Amygdala (tissue), 56 donors: ENCODE measurements at regions not wholly inside any gene's neighbourhood (a gene's known extent, or its start where the extent isn't known, plus 50 kb on each side); places are given as distances from the start of the nearest gene placed in this dataset.
A peak's percentile ranks its signal among the peaks of the same experiment; 100 is the strongest.
"Not testable (repeated sequence)": the region's sequence is repeated elsewhere in the genome, so short reads cannot be mapped to it uniquely, and the experiment has no call there.

Experiments
- DNase-seq, 56 donors: peaks; one replicate each; lab custom pipeline; 2025; lab: John Stamatoyannopoulos, UW

- no peak for DNase-seq
These were observed 146.9 kb upstream of the KRR1 start for GRCh38 chr12:75658286-75658685.

GRCh38 chr12:75657831-75658230 lies 146.4 kb upstream of the KRR1 start:
- DNase-seq = no peak

GRCh38 chr12:75657354-75657753 lies 145.9 kb upstream of the KRR1 start:
- DNase-seq = not testable (repeated sequence)

GRCh38 chr12:75656648-75657047 lies 145.2 kb upstream of the KRR1 start:
- no peak for DNase-seq

GRCh38 chr12:75656210-75656609 lies 144.8 kb upstream of the KRR1 start:
- no peak for DNase-seq

- DNase-seq = no peak
These were observed 144.0 kb upstream of the KRR1 start for GRCh38 chr12:75655315-75655806.

GRCh38 chr12:75651342-75651695 lies 139.9 kb upstream of the KRR1 start:
- DNase-seq = no peak

- no peak for DNase-seq
These were observed 139.4 kb upstream of the KRR1 start for GRCh38 chr12:75650595-75651341.

- no peak for DNase-seq
These were observed 138.7 kb upstream of the KRR1 start for GRCh38 chr12:75650100-75650499.

- DNase-seq = no peak
These were observed 137.4 kb upstream of the KRR1 start for GRCh38 chr12:75648856-75649255.

GRCh38 chr12:75646329-75647210 lies 135.2 kb upstream of the KRR1 start:
- no peak for DNase-seq

- DNase-seq = no peak
These were observed 133.2 kb upstream of the KRR1 start for GRCh38 chr12:75644472-75645072.

GRCh38 chr12:75643119-75643518 lies 131.7 kb upstream of the KRR1 start:
- not testable (repeated sequence) for DNase-seq

- DNase-seq = no peak
These were observed 130.8 kb upstream of the KRR1 start for GRCh38 chr12:75642226-75642625.

GRCh38 chr12:75641031-75641780 lies 129.8 kb upstream of the KRR1 start:
- DNase-seq = peak in 3 of 56 donors; percentile 2

GRCh38 chr12:75638792-75639191 lies 127.4 kb upstream of the KRR1 start:
- no peak for DNase-seq

GRCh38 chr12:75636607-75637006 lies 125.2 kb upstream of the KRR1 start:
- no peak for DNase-seq

- no peak for DNase-seq
These were observed 124.4 kb upstream of the KRR1 start for GRCh38 chr12:75635606-75636444.
